ENCODE measurements at regions not wholly inside any gene's neighbourhood (a gene's known extent, or its start where the extent isn't known, plus 50 kb on each side); places are given as distances from the start of the nearest gene placed in this dataset.

DNA sequence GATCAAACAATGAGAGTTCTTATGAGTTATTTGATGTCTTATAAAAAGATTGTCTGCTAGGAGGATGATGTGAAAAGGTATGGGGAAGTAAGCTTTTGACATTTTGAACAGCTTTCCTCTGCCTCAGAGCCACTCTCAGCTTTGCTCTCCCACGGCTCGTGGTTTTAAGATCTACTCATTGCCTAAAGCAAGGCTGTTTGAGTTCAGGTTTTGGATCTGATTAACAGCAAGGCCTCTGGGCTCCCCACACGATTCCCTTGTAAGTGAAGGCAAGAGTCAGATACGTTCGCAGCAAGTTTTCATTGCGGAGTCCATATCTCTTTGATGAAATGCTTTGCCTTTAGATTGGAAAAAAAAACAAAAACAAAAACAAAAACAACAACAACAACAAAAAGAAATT, 515.0 kb upstream of the SALL1 start:
- TF ChIP-seq POLR2A (IDR thresholded peaks at IDR 0.05) (no peak), POLR2AphosphoS5 (IDR thresholded peaks at IDR 0.05) (no peak)
- TF ChIP-seq, protein P1, sequence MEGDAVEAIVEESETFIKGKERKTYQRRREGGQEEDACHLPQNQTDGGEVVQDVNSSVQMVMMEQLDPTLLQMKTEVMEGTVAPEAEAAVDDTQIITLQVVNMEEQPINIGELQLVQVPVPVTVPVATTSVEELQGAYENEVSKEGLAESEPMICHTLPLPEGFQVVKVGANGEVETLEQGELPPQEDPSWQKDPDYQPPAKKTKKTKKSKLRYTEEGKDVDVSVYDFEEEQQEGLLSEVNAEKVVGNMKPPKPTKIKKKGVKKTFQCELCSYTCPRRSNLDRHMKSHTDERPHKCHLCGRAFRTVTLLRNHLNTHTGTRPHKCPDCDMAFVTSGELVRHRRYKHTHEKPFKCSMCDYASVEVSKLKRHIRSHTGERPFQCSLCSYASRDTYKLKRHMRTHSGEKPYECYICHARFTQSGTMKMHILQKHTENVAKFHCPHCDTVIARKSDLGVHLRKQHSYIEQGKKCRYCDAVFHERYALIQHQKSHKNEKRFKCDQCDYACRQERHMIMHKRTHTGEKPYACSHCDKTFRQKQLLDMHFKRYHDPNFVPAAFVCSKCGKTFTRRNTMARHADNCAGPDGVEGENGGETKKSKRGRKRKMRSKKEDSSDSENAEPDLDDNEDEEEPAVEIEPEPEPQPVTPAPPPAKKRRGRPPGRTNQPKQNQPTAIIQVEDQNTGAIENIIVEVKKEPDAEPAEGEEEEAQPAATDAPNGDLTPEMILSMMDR (IDR thresholded peaks at IDR 0.05): no peak

All from breast epithelium (tissue), 3 donors.